ELF-1 (cell line): ENCODE measurements at regions not wholly inside any gene's neighbourhood (a gene's known extent, or its start where the extent isn't known, plus 50 kb on each side); places are given as distances from the start of the nearest gene placed in this dataset.
A peak's percentile ranks its signal among the peaks of the same experiment; 100 is the strongest.

Source experiments
- DNase-seq: peaks from one replicate; pipeline ENCODE4 v3.0.0-alpha.2; 2016; ENCODE audit warnings: low read depth, low spot score

DNA sequence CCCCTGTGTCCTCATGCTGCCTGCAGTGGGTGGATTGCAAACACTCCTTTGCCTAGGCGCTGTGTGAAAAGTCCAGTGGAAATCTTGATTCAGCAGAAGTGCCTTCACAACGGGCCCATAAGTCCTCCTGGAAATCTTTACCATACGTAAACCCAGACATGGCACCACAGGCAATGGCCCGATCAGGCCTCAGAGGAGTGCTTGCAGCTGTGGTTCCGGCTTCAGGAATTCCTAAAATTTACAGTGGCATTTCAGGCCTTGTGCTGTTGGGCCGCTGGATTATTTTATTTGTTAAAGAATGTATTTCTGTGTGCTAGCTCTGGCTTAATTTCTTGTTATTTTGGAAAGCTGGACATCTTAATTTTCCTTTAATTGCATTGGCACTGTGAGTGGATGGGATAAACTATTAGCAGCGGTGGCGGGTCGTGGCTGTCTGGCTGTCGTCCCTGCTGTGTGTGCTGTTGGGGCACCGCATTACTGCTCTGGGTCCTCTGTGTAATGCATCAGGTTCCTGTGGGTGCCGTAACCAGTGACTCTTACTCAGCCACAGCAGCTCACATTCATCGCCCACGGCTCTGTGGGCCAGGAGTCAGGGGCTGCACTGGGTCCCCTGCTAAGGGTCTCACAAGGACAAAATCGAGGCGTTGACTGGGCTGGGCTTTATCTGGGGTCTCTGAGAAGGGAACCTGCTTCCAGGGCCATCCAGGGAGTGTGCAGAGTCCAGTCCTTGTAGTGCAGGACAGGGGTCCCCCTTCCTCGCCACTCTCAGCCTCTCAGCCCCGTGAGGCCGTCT is 73.1 kb downstream of the RTP5 start:
- DNase-seq: no peak

DNA sequence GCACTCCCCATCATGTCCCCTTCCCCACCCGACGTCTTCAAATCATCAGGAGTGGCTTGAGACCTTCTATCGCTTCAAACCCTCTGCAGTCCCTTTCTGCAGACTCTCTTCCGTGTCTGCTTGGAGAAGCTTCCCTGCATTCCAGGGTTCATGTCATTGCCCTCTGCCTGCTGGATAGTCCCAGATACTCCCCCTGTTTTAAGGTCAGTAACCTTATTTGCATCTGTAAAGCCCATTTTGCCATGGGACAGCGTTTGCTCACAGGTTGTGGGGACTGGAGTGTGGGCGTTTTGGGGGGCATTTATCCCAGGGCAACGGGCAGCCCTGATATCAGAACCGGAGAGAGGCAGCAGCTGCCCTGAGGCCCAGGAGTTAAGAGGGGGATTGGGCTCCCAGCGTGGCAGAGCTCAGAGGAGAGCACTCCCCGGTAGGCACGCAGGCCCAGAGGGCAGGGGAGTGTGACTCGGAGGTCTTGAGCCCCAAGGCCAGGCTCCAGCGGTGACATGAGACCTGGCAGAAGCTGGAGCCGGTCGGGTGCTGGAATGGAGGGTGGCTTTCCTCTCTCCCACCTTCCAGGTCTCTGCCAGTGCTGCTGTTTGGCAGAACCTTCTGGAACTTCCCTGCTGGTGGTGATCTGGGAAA is 73.8 kb downstream of the RTP5 start:
- DNase-seq: no peak

DNA sequence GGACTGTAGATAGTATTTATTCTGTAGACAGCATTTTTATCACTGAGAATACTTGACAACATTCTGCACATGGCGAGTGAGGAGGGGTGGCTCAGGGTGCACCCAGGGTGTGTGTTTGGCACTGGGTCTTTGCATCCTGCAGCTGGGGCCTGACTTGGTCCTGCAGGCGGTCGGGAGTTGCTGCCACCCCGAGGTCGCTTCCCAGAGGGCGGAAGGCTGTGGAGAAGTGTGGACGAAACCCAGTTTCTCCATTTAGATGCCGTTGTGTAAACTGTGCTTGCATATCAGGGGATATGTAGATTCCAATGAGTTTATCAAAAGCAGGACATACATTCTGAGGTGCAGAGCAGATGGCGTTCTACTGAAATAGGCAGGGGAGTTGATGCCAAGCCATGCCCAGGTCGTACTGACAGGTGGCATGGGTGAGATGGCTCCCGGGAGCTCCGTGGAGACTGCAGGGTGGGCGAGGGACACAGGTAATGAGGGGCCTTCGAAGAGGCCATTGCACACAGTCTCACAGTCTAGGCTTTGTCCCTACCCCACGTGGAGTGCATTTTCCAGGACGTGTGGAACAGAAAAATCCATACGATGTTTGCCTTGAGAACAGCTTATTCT is 74.5 kb downstream of the RTP5 start:
- no peak for DNase-seq

DNA sequence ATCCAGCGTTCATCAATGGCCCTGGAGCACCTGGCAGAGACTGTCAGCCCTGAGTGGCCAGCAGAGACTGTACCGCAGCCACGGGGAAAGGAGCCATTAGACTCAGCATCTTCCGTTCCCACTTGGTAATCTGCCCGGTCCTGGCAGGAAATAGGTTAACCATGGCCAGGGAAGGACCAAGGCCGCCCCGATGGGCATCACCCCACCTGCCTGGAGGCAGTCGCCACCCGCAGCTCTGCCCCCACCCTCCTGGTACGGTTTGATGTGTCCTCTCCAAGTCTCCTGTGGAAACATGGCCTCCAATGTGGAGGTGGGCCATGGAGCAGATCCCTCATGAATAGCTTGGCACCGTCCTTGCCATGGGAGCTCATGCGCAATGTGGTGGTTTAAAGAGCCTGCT is 75.3 kb downstream of the RTP5 start:
- no peak for DNase-seq

DNA sequence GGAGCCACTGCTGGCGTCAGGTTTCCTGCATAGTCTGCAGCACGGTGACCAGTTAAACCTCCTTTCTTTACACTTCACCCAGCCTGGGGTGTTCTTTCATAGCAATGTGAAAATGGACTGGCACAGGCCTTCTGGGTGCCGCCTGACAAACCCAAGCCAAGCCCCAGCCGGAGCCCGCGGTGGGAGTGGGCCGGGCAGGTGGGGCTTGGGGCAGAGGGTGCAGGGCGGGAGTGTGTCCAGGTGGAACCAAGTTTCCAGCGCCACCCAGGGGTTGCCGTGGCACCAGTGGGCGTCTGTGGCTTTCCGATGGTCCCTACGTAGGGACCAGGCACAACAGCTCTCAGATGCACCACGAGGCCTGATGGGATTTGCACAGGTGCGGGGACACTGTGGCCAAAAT is 75.8 kb downstream of the RTP5 start:
- DNase-seq: no peak

DNA sequence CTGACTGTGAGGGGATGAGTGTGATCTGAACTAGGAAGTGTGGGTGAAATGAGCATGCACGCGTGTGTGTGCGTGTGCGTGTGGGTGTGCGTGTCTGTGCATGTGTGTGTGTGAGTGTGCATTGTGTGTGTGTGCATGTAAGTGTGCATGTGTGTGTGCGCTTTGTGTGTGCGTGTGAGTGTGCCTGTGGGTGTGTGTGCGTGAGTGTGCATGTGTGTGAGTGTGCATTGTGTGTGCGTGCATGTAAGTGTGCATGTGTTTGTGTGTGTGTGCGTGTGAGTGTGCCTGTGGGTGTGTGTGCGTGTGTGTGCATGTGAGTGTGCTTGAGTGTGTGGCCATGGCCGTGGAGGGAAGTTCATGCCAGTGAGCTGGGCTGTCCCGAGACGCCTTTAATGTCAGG is 76.3 kb downstream of the RTP5 start:
- no peak for DNase-seq

DNA sequence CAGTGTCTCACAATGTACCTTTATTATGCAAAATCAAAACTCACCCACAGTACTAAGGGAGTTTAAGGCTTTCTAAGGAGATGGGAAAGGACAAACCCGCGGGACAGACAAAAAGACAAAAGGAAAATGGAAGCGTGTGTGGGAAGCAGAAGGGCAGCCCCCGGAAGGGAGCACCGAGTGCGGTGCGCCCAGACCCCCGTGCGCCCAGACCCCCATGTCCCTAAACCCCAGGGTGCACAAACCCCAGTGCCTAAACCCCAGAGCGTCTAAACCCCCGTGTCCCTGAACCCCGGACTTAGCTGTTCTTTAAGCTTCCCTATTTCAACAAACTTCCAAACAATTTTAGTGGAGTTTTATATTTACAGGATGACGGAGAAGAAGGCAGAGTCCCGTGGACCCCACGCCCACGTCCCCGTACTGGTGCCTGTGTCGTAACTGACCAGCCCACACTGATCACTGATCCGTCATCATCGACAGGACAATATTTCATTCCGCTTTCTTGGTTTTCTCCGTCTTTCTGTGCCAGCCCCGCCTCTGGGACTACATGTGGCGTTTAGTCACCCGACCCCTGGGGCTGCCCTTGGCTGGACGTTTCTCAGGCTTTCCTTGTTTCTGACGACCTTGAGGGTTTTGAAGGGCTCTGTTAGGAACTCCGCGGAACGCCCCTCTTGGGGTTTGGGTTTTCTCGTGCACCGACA is 76.9 kb downstream of the RTP5 start:
- peak; percentile 32 for DNase-seq

DNA sequence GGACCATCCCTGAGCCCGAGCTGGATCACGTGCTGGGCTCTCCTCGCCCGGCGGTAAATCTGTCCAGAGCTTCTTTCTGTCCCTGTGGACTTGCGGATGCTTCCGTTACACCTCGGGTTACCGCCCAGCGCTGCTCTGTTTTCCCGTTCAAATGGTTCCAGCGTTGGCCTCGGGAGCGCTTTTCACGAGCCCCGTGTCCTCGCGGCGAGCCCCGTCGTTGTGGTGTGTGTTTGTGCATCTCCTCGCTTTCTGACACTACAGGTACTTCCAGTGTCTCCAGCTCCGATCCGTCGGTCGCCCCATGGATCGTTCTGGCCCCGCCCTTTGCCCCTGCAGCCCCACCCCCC is 77.4 kb downstream of the RTP5 start:
- DNase-seq: no peak

DNA sequence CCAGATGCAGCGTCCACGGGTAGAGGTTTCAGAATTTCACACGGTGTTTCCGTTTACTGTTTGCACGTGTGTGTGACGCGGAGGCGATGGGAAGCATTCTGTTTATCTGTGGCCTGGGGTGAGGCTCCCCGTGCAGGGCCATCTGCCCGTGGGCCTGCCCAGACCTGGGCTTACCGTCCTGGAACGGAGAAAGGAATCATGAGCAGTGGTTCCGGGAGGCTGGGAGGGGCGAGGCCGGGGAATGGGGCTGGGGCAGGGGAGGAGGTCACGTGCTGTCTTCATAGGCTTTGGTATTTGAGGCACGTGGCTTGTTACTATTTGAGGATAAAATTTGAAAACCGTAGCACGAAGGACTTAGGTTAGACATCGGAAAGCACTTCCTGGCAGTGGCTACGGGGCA is 77.9 kb downstream of the RTP5 start:
- no peak for DNase-seq

DNA sequence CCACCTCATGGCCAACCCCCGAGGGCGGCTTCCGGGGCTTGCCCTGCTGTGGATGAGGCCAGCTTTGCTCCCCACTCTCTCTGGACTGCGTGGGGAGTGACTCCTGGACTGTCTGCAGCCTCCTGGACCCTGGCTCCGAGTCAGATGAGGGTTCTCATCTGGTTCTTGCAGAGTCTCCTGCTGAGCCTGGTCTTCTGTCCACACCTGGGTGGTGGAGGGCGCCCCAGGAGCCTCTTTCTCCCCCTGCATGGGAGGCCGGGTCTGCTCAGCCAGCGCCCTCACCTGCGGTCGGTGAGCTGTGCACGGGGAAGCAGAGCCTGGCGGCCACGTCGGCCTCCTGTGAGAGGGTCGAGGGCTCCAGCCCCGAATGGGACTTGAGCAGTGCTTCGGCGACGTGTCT is 78.3 kb downstream of the RTP5 start:
- no peak for DNase-seq

DNA sequence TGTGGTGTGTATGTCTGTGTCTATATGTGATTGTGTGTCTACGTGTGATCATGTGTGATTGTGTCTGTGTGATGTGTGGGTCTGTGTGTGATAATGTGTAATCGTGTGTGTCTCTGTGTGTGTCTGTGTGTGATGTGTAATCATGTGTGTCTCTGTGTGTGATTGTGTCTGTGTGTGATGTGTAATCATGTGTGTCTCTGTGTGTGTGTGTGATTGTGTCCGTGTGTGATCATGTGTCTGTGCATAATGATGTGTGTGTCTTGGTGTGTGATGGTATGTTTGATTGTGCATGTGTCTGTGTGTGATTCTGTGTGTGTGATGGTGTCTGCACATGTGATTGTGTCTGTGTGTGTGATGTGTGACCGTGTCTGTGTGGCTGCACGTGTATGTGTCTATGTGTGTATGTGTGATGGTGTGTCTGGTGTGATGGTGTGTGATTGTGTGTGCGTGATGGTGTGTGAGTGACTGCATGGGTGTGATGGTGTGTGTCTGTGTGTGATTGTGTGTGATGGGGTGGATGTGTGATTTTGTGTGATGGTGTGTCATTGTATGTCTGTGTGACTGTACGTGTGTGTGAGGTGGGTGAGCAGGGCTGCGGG is 78.9 kb downstream of the RTP5 start:
- no peak for DNase-seq

DNA sequence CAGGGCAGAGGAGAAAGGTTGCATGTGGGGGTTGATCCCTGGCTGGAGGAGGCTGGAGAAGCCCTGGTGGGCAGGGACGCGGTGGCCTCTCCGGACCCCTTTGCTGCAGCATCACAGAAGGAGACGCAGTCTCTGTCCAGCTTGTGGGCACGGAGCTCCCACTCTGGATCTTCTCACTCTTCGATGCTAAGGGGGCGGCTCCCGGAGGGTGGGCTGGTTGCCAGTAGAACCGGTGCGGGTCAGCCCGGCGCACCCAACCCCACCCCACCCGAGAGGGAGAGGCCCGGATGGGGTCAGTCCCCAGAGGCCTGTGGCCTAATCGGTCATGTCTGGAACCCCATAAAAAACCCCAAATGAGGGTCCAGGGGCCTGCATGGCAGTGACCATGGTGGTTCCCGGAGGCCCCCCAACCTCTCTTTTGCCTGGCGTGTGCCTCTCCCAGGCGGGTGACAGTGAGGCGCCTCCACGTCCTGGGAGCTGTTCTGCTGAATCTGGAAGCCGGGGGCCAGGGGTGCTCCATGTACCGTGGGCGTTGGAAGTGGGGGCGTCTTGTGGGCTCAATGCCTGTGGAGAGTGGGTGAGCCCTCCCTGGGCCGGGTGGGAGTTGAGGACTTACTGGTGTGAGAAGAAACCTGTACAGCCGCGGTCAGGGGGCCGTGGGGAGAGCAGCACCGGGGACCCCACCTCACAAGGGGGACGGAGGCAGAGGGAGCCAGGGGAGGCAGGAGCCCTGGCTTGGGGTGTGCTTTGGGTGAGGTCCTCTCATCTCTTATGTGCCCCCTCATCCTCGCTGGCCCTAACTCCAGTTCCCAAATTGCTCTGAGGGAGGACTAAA is 79.6 kb downstream of the RTP5 start:
- no peak for DNase-seq

DNA sequence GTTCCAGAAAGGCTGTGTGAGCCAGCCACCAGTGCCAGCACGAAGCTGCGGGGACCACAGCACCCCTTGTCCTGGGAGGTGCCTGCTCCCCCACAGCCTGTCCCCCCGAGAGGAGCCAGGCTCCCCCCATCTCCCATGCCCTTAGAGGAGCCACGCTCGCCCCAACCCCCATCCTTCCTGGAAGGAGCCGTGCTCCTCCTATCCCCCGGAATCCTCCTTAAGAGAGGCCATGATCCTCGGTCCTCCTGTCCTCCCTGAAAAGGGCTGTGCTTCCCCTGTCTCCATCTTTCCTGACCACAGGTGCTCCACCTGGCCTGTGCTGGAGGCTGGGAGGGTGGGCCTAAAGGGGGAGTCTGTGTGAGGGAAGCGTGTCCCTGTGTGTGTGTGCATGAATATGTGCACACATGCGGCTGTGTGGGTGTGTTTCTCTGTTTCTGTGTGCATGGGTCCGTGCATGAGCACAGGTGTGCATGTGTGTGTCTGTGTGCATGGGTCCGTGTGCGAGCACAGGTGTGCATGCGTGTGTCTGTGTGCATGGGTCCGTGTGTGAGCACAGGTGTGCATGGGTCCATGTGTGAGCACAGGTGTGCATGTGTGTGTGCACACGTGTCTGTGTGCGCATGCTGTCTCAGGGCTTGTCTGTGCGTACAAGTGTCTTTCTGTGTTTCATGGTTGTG is 80.3 kb downstream of the RTP5 start:
- no peak for DNase-seq

DNA sequence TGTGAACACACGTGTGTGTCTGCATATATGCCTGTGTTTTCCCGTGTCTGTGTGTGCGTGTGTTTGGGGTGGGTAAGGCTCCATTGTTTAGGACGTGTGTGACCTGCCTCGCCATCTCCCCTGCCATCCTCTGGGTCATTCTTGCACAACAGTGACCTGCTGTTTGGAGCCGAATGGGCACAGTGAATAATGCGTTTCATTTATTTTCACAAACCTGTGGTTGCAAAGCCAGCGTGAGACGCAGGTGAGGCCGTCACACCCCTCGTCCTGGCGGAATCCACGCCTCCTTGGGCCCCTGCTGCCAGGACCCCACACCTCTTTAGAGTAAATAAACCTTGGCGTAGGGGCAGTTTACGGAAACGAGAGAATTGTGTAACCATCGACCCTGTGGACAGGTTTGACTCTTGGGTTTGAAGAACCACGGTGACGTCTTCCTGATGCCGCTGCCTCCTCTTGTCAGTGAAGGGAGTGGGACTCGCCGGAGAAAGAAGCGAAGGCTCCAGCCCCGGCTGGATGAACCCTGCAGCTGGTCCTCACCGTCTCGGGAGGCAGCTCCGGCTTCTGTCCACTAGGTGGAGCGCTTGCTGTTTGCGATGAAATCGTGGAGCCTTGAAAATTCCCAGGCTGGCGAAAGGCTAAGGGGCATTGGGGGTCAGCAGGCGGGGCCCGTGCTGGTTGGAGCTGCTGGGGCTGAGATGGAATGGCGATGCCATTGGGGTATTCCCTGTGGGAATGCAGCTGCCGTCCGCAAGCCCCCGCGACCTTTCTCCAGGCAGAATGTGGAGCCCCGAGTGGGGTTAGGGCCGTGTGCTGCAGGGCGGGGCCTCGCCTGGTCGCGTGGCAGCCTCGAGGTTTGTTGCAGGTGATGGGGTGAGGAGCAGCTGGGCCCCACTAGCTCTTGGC is 81.1 kb downstream of the RTP5 start:
- DNase-seq: peak; percentile 92

DNA sequence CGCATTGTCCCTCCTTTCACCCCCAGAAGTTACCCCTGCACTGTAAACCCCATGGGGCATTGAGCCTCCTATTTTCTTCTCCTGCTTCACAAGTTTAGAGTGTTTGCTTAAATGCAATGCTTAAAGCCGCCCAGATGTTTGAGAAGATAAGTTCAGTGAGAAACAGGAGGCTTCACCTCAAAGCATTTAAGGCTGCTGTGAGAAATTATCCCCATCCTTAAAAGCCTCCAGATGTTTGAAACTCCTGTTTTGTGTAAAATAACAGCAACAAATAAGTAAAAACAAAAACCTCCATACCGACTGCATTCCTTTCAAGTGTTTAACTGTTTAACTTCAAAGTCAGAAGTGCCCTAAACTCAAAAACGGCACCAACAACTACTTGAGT is 81.8 kb downstream of the RTP5 start:
- DNase-seq: no peak

DNA sequence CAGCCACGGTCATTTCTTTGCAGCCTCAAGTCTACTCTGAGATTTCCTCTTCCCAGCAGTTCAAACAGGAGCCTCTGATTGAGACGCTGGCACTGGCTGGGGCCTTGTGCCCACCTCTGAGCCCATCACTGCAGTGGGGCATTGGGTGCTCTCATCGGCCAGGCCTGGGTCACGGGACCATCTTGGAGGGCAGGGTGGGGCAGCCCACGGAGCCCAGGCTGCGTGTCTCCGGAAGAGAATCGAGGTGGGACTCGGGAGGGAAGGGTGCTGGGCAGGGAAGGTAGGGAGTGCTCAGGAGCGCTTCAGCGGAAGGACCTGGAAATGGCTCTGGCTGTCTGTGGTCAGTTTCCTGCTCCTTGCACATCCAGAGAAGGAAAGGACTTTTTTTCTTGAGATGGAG is 82.4 kb downstream of the RTP5 start:
- no peak for DNase-seq

DNA sequence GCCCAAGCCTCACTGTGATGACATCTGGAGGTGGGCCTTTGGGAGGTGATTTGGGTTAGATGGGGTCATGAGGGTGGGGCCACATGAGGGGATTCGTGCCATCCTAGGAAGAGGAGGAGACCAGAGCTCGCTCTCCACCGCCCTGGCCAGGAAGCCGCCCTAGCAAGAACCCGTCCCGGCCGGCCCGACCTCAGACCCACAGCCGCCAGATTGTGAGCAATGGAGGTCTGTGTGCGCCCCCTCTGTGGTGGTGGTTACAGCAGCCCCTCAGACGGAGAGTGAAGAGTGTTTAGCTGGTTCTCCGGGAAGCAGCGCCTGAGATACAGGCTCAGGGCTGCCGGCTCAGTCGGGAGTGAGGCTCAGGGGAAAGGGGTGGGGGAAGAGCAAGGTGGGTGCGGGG is 83.3 kb downstream of the RTP5 start:
- DNase-seq: no peak

DNA sequence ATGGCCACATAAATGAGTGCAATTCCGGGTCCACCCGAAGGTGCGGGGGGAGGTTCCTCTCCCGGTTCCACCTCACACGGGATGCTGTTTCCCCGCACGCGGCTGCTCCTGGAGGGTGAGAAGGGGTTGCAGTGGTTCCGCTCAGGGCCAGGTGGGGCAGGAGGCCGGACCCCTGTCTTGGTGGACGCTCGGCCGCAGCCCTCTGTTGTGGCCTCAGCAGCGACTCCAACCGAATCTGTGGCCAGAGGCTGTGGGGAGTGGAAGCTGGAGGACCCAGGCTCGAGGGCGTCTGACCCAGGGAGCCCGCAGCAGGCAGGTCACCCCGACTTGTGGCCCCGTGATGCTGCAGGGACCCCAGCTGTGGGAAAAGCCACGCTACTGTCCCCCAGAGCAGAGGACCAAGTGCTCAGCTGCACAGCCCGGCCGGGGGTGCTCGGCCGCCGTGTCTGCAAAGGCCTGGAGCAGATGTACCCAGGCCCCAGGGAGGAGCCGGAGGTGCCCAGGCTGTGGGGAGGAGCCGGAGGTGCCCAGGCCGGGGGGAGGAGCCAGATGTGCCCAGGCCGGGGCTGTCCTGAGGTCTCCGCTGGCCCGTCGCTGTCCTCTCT is 83.9 kb downstream of the RTP5 start:
- no peak for DNase-seq

DNA sequence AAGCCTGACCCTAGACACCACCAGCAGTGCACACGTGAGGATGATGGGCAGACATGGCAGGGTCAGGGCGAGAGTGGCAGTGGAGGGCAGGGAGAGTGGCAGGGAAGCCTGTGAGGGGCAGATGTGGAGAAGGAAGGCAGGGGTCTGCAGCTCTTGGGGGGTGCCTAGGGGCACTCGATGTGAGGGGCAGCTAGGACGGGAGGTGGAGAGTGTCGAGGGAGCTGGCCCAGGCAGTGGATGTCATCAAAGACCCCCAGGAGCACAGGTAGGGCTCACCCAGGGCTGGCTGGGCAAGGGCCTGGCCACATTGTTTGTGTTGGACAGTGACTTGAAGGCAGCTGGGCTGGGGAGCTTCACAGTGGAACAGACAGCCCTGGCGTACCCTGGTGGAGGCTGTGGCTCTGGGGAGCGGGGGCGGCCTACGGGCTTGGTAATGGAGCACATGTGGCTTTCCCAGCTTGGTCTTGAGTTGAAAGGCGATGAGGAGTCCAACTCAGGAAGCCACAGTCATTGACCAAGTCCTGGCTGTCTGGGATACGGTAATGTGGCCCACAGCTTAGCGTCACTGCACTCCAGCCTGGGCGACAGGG is 87.1 kb downstream of the RTP5 start:
- DNase-seq: no peak
